Tongue (tissue), 1 donor: ENCODE measurements at regions not wholly inside any gene's neighbourhood (a gene's known extent, or its start where the extent isn't known, plus 50 kb on each side); places are given as distances from the start of the nearest gene placed in this dataset.
"Not testable (repeated sequence)": the region's sequence is repeated elsewhere in the genome, so short reads cannot be mapped to it uniquely, and the experiment has no call there.

ENCODE experiments used
- DNase-seq: peaks from one replicate; pipeline ENCODE4 v3.0.0-alpha.2; 2015

- peak; percentile 70 for DNase-seq
Observed at GRCh38 chr6:137309078-137309762, 90.0 kb upstream of the IFNGR1 start.

GRCh38 chr6:137307163-137307854, 88.1 kb upstream of the IFNGR1 start:
- DNase-seq: no peak

DNA sequence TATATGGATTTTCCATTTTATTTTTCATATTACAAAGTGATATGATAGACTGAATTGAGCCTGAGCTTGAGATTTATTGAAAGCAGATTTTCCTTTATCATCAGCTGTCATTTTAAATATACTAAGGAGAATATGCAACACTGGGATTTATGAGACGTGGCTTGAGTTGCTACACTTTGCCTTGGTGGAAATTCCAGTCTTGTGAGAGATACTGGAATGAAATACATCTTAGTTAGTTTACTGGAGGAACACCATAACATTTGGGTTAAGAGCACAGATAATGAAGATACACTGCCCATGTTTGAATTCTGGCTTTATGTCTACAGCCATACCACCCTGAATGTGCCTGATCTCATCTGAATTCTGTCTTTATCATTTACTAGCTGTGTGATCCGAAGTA, 86.5 kb upstream of the IFNGR1 start:
- DNase-seq: no peak

- DNase-seq: no peak
Observed at GRCh38 chr6:137304020-137304780, 85.0 kb upstream of the IFNGR1 start.

DNA sequence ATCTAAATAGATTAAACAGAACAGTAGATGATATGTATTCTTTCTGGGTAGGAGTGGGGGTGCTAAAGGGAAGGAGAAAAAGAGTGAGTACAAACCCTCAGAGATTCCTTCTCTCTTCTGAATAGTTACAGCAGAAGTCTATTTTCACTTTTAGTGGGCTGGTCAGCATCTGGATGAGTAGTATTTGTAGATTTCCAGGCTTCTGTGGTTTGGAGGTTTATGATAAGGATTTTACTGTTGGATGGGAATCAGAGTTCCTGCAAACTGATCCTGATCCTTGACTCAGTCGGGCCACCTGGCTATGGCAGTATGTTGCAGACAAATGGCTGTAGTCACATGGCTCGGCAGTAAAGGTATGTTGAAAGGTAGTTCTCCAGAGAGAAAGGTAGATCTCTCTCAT, 84.3 kb upstream of the IFNGR1 start:
- DNase-seq: no peak

- DNase-seq: no peak
Observed at GRCh38 chr6:137299681-137300080, 80.5 kb upstream of the IFNGR1 start.

GRCh38 chr6:137297887-137298286, 78.7 kb upstream of the IFNGR1 start:
- peak; percentile 30 for DNase-seq

DNA sequence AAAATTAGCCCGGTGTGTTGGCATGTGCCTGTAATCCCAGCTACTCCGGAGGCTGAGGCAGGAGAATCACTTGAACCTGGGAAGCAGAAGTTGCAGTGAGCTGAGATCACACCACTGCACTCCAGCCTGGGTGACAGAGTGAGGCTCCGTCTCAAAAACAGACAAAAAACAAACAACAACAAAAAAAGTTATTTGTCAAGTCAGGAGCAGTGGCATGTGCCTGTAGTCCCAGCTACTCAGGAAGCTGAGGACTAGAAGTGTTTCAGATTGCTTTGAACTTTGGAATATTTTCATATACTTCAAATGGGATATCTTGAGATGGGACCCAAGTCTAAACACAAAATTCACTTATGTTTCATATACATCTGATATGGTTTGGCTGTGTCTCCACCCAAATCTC, 73.1 kb upstream of the IFNGR1 start:
- not testable (repeated sequence) for DNase-seq

DNA sequence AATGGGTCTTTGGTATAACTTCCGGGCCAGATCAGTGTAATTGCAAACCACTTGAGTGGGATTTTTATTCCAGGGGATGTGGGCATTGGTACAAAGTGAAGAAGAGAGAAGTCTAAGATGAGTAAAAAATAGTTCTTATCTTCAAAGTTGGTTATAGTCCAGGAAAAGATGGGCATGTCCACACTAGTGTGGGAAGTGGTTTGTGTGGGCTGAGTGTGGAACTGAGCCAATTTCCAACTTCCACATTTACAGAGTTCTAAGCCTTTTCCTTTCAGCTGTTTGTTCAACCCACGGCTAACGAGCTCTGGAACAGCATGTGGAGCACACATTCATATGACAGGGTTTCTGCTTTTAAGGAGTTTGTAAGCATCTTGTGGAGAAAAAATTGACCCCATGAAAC, 72.3 kb upstream of the IFNGR1 start:
- peak; percentile 41 for DNase-seq

- no peak for DNase-seq
Observed at GRCh38 chr6:137290601-137291261, 71.5 kb upstream of the IFNGR1 start.

GRCh38 chr6:137286916-137287315, 67.7 kb upstream of the IFNGR1 start:
- no peak for DNase-seq

DNA sequence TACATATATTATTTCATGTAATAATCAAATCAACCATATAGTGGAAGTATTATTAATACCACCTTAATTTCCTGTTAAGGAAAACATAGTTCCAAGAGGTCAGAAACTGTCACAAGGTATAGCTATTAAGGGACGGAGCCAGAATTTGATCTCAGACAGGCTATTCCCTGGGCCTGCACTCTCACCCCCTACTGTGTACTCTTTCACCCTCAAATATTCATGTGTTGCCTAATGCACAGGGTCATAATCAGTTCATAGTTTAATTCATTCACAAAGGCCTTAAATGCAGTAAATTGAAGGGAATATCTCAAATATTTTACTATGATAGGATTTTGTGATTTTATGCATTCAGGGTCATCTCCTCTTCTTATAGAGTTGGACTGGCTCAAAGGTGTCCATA, 67.2 kb upstream of the IFNGR1 start:
- no peak for DNase-seq

DNA sequence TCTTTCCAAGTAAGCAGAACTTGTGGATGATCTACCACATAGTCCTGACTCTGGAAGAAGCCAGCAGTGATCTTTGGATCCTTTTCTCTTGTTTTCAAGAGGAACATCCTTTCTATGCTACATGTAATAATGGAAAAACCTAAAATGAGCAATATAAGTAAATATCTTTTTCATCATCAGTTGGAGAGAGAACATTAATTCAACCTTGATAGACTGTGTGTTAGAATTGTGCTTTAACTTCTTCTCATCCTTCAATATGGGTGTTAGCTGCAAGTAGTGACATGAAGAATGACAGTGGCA, 65.6 kb upstream of the IFNGR1 start:
- no peak for DNase-seq

GRCh38 chr6:137283940-137284810, 65.0 kb upstream of the IFNGR1 start:
- no peak for DNase-seq

DNA sequence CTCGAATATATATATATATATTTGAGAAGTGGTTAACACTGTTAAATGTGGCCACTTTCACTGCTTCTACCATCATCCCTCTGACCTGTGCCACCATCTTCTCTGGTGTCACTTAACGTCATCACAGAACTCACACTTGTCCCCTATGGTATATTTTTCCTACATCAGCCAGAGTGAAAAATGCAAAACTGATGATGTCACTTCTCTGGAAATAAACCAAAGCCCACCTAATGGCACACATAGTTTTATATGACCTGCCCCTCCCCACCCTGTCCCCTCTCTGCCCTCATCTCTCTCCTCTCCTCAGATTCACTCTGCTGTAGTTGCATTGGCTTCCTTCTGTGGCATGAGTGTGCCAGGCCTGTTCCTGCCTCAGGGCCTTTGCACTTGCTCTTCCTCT, 63.9 kb upstream of the IFNGR1 start:
- no peak for DNase-seq

- no peak for DNase-seq
Observed at GRCh38 chr6:137282254-137282653, 63.1 kb upstream of the IFNGR1 start.

DNA sequence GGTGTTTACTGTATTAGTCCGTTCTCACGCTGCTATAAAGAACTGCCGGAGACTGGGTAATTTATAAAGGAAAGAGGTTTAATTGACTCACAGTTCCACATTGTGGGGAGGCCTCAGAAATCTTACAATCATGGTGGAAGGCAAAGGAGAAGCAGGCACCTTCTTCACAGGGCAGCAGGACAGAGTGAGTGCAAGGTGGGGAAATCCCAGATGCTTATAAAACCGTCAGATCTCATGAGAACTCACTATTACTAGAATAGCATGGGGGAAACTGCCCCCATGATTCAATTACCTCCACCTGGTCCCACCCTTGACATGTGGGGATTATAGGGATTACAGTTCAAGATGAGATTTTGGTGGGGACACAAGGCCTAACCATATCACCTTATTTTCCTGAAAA, 60.1 kb upstream of the IFNGR1 start:
- not testable (repeated sequence) for DNase-seq

- no peak for DNase-seq
Observed at GRCh38 chr6:137277971-137278637, 58.9 kb upstream of the IFNGR1 start.

DNA sequence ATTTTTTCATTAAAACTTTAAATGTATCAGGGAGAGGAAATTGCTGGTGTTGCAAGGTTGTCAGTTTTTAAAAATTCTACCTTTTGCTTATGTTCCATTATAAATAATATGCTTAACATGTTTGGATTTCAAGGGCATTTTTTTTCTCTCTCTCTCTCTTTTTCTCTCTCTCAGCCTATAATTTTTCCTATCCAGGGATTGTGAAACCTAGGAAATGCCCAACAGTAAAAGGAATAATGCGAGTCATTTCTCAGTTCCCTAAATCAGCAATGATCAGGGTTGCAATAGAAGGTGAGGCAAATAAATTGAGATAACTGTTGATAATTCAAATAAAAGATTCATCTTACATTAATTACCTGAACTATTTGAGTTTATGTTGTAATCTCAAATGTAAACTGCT, 53.2 kb upstream of the IFNGR1 start:
- DNase-seq: no peak

DNA sequence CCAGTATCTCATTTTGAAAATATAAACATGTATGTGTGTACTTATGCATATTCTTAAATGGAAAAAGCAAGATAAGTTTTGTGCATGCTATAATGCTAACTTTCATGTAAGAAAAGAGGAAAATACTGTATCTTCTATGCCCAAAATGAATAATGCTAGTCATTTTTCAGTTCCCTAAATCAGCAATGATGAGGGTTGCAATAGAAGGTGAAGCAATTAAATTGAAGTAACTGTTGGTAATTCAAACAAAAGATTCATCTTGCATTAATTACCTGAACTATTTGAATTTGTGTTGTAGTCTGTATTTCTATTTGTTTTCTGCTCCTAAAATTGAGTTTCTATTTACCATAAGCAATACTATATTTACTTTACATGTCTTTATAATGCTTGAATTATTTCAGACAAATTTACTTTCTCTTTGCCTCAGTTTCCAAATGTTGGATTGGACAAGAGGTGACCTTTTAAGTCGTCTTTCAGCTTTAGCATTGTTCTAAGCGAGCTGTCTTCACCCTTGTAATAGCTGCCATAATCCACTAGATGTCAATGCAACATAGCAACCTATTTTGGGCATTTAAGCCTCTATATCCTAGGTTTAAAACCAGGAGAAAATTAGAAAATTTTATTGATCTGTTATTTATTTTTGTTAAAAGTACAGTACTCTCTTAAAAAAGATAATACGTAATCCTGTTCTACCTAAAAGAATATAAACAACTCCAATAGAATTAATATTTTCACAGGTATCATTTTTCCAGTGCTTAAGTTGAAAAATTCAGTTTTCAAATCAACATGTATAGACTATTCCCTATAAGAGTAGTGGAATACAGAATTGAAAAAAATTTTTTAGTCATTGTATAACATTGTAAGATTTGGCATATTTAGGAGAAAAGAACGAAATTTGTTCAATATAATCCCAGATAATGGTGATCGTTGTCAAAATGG, 52.3 kb upstream of the IFNGR1 start:
- DNase-seq: peak; percentile 67
